Vagina (tissue), 2 donors: ENCODE measurements at regions not wholly inside any gene's neighbourhood (a gene's known extent, or its start where the extent isn't known, plus 50 kb on each side); places are given as distances from the start of the nearest gene placed in this dataset.
"Not testable (repeated sequence)": the region's sequence is repeated elsewhere in the genome, so short reads cannot be mapped to it uniquely, and the experiment has no call there.

Experiments
- DNase-seq, 2 donors: peaks; one replicate each; pipeline ENCODE4 v3.0.0-alpha.2; 2017; ENCODE audit errors: extremely low spot score in 2 of 2
- H3K27ac ChIP-seq: fragments of 200-600 bp; sonication (generic); one replicate; pipeline ENCODE4 v1.5.1; 2019
- H3K27me3 ChIP-seq: fragments of 200-600 bp; sonication (generic); one replicate; pipeline ENCODE4 v1.5.1; 2019
- H3K36me3 ChIP-seq, 2 donors: fragments of 200-600 bp; sonication (generic); one replicate each; pipeline ENCODE4 v1.5.1; 2017 to 2019
- H3K4me1 ChIP-seq: fragments of 200-600 bp; sonication (generic); one replicate; pipeline ENCODE4 v1.5.1; 2019
- H3K4me3 ChIP-seq, 2 donors: fragments of 200-600 bp; sonication (generic); 1 replicate in 1 of 2; 2 replicates in 1 of 2; pipeline ENCODE4 v1.5.1; 2016 to 2019
- H3K9me3 ChIP-seq: fragments of 200-600 bp; sonication (generic); one replicate; pipeline ENCODE4 v1.5.1; 2019
- POLR2A ChIP-seq, 2 donors: fragments of 450-650 bp; IDR thresholded peaks; one replicate each; pipeline ENCODE4 v1.6.1; 2017; ENCODE audit warnings: antibody characterized with exemption in 2 of 2, mild to moderate bottlenecking in 2 of 2, moderate library complexity in 2 of 2
- POLR2AphosphoS5 ChIP-seq, 2 donors: sonication (generic); formaldehyde crosslinking; IDR thresholded peaks; one replicate each; pipeline ENCODE4 v1.9.0; 2017; ENCODE audit warnings: antibody characterized with exemption in 2 of 2, mild to moderate bottlenecking in 2 of 2, low read depth in 1 of 2; ENCODE audit not compliant: insufficient read depth in 1 of 2
- intact Hi-C: fragments of 100-400 bp; cut with DNase I; formaldehyde crosslinking; loops from one replicate; pipeline ENCODE4 v1.15.1; 2023
- TF ChIP-seq, protein P1 (sequence below), 3 experiments: fragments of 450-650 bp in 2 of 3; fragments of 200-600 bp in 1 of 3; sonication (generic) in 1 of 3; IDR thresholded peaks; one replicate each; pipeline ENCODE4 v1.5.1; 2017 to 2019; ENCODE audit warnings: antibody characterized with exemption in 3 of 3, mild to moderate bottlenecking in 2 of 3, moderate library complexity in 2 of 3

DNA sequence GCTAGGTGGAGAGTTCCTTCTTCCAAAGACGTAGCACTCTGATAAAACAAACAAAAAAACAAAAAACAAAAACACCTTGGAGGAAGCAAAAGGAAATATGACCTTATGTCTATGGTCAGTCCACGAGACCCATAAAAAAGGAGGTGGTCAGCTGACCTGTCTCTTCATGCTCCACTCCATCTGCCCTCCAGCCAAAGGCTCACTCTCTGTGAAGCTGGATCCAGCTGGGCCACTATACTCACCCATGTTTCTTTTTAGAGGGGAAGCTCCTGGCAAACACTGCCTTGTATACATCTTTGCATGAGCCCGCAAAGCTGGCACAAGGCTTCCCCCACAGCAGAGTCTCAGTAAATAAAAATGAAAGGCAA, 126.1 kb upstream of the CACHD1 start:
- H3K4me1 ChIP-seq: peaks cover 11% of the 10 kb centered on the region
- H3K27ac ChIP-seq: no peak overlapping the region
- H3K9me3 ChIP-seq: no peaks in the 10 kb centered on the region
- H3K4me3 ChIP-seq: no peak overlapping the region
- H3K27me3 ChIP-seq: no peaks in the 10 kb centered on the region
- H3K36me3 ChIP-seq: no peaks in the 10 kb centered on the region
- DNase-seq: no peak
- TF ChIP-seq POLR2AphosphoS5 (IDR thresholded peaks at IDR 0.05; ENCODE audit: insufficient read depth in 1 of 2, low read depth in 1 of 2) (no peak), POLR2A (IDR thresholded peaks at IDR 0.05) (no peak)
- TF ChIP-seq, protein P1, sequence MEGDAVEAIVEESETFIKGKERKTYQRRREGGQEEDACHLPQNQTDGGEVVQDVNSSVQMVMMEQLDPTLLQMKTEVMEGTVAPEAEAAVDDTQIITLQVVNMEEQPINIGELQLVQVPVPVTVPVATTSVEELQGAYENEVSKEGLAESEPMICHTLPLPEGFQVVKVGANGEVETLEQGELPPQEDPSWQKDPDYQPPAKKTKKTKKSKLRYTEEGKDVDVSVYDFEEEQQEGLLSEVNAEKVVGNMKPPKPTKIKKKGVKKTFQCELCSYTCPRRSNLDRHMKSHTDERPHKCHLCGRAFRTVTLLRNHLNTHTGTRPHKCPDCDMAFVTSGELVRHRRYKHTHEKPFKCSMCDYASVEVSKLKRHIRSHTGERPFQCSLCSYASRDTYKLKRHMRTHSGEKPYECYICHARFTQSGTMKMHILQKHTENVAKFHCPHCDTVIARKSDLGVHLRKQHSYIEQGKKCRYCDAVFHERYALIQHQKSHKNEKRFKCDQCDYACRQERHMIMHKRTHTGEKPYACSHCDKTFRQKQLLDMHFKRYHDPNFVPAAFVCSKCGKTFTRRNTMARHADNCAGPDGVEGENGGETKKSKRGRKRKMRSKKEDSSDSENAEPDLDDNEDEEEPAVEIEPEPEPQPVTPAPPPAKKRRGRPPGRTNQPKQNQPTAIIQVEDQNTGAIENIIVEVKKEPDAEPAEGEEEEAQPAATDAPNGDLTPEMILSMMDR (IDR thresholded peaks at IDR 0.05): no peak
- intact Hi-C loops: no loop called here

DNA sequence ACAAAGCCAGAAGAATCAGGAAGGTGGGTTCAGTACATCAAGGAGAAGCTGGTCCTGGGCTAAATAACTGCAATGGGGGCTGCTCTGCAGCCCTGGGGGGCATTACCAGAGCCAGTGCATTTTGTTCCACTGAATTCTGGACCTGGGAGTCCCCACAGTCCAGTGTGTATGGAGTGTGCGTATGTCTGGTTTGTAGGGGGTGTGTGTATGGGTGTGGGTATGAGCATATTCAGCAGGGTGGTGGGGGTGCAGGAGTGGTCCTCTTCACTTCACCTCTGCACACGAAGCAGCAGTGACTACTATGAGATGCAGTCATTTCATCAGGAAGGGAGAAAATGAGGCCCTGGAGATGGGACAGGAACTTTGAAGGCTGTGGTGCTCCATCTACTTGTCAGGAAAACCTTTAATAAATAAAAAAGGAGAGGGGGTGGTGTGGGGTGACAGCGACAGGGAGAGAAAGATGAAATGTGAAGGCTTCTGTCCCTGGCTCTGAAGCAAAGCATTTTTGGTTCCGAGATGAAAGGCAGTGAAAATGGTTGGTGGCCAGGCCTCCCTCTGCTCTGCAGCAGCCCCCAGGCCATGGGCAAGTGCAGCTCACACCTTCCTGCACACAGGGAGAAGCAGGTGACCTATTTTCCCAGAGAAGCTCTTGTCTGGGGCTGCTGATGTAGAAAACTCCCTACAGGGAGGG, 121.5 kb upstream of the CACHD1 start:
- Histone ChIP-seq H3K4me1 (peaks cover 6% of the 10 kb centered on the region), H3K27ac (no peak overlapping the region), H3K4me3 (no peak overlapping the region), H3K9me3 (no peaks in the 10 kb centered on the region), H3K36me3 (no peaks in the 10 kb centered on the region), H3K27me3 (no peaks in the 10 kb centered on the region)
- intact Hi-C loops: no loop called here
- TF ChIP-seq, protein P1 (IDR thresholded peaks at IDR 0.05): no peak
- TF ChIP-seq POLR2A (IDR thresholded peaks at IDR 0.05) (no peak), POLR2AphosphoS5 (IDR thresholded peaks at IDR 0.05; ENCODE audit: insufficient read depth in 1 of 2, low read depth in 1 of 2) (no peak)
- no peak for DNase-seq

DNA sequence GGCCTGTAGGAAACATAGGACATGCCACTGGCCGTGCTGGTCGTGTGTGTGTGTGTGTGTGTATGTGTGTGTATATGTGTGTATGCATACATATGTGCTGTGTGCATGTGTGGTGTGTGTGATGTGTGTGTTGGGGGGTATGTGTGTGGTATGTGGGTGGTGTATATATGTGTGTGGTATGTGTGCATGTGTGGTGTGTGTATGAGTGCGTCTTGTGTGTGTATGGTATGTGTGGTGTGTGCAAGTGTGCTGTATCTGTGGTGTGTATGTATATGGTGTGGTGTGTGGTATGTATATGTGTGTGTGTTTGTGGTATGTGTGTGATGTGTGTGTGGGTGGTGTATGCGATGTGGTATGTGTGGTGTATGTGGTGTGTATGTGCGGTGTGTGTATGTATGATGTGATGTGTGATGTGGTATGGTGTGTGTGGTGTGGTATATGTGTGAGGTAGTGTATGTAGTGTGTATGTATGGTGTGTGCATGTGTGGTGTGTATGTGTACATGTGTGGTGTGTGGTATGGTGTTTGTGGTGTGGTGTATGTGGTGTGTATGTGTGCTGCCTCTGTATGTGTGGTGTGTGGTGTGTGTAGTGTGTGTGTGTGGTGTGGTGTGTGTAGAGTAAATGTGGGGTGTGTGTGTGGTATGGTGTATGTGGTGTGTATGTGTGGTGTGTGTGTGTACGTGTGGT, 120.8 kb upstream of the CACHD1 start:
- intact Hi-C loops: no loop called here

DNA sequence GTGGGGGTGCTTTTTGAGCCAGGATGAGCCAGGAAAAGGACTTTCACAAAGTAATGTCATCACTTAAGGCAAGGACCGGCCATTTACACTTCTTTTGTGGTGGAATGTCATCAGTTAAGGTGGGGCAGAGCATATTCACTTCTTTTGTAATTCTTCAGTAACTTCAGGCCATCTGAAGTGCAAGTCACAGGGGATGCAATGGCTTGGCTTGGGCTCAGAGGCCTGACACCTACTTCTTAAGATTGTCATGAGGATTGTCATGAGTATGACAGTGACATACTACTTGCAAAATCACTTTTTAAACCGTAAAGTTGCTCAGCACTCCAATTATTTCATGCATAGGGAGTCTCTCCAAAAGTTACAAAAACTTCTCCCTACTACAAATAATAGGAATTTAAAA, 114.4 kb upstream of the CACHD1 start:
- H3K36me3 ChIP-seq, H3K27ac ChIP-seq, DNase-seq, H3K4me1 ChIP-seq, H3K9me3 ChIP-seq, H3K4me3 ChIP-seq, H3K27me3 ChIP-seq, intact Hi-C loops: not testable (repeated sequence)

More for the DNA sequence above, 120.8 kb upstream of the CACHD1 start:
- no peak for DNase-seq
- no peaks in the 10 kb centered on the region for H3K27me3 ChIP-seq
- no peak overlapping the region for H3K4me3 ChIP-seq
- no peaks in the 10 kb centered on the region for H3K36me3 ChIP-seq
- peaks cover under 1% of the 10 kb centered on the region for H3K4me1 ChIP-seq
- no peaks in the 10 kb centered on the region for H3K9me3 ChIP-seq
- H3K27ac ChIP-seq: no peak overlapping the region
- TF ChIP-seq, protein P1 (IDR thresholded peaks at IDR 0.05): no peak
- no peak for TF ChIP-seq POLR2A (IDR thresholded peaks at IDR 0.05)
- no peak for TF ChIP-seq POLR2AphosphoS5 (IDR thresholded peaks at IDR 0.05; ENCODE audit: insufficient read depth in 1 of 2, low read depth in 1 of 2)

DNA sequence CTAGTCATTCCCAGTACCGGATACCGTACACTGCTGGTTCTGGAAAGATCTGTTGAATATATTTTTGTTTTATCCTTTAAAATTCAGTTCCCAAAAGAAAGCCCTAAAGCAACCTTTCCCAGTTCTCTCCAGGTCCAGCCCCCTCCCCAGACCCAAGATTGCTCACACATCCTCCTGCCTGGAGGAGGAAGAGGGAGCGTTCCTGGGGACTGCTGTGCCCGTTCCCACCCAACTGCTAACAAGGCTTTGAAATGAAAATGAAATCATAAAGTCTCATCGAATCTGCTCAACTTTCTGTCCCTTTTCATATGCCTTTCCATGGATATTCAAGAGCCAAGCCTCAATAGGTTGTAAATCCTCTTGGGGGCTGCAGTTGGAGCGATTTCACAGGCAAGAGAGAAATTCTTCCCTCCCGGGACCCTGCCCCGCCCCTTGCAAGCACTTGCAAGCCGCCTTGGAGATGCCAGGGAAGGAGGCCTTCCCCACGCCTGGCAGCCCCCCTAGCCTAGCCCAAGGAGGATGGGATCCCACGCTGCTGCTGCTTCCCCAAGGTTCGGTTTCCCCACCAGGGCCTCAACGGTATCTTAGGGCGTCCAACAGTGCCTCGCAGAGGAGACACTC, 113.2 kb upstream of the CACHD1 start:
- DNase-seq: no peak
- Histone ChIP-seq H3K4me3 (no peak overlapping the region), H3K9me3 (no peaks in the 10 kb centered on the region), H3K36me3 (no peaks in the 10 kb centered on the region), H3K4me1 (no peaks in the 10 kb centered on the region), H3K27me3 (no peaks in the 10 kb centered on the region), H3K27ac (no peak overlapping the region)
- TF ChIP-seq, protein P1 (IDR thresholded peaks at IDR 0.05): no peak
- TF ChIP-seq POLR2AphosphoS5 (IDR thresholded peaks at IDR 0.05; ENCODE audit: insufficient read depth in 1 of 2, low read depth in 1 of 2) (no peak), POLR2A (IDR thresholded peaks at IDR 0.05) (no peak)
- intact Hi-C loops: no loop called here
